ENCODE measurements at regions not wholly inside any gene's neighbourhood (a gene's known extent, or its start where the extent isn't known, plus 50 kb on each side); places are given as distances from the start of the nearest gene placed in this dataset.

DNA sequence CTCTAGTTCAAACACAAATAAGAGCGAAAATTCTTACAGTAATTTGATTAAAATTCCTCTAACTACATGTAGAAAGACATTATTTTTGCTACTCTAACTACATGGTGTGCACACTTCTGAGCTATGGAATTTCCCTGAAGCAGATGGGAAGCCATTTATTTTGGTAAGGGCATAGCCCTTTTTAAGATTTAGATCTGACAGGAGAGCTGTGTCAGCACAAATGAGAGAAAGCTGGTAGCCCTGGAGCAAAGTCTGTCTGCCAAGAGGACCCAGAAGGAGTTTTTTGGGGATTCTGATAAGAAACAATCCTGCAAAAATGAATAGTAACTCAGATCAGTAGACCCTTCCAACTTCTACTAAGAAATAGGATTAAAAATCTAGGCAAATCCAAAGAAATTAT is 595.9 kb upstream of the MEF2C start:
- TF ChIP-seq, protein P1, sequence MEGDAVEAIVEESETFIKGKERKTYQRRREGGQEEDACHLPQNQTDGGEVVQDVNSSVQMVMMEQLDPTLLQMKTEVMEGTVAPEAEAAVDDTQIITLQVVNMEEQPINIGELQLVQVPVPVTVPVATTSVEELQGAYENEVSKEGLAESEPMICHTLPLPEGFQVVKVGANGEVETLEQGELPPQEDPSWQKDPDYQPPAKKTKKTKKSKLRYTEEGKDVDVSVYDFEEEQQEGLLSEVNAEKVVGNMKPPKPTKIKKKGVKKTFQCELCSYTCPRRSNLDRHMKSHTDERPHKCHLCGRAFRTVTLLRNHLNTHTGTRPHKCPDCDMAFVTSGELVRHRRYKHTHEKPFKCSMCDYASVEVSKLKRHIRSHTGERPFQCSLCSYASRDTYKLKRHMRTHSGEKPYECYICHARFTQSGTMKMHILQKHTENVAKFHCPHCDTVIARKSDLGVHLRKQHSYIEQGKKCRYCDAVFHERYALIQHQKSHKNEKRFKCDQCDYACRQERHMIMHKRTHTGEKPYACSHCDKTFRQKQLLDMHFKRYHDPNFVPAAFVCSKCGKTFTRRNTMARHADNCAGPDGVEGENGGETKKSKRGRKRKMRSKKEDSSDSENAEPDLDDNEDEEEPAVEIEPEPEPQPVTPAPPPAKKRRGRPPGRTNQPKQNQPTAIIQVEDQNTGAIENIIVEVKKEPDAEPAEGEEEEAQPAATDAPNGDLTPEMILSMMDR (IDR thresholded peaks at IDR 0.05), result no peak
- no peak for DNase-seq (ENCODE audit: low spot score)

GRCh38 chr5:89473196-89473595 is 590.2 kb upstream of the MEF2C start:
- TF ChIP-seq, protein P1 (IDR thresholded peaks at IDR 0.05), result no peak
- no peak for DNase-seq (ENCODE audit: low spot score)
- Histone ChIP-seq H3K27ac (no peak overlapping the region), H3K4me3 (no peak overlapping the region)

More for the DNA sequence above, 595.9 kb upstream of the MEF2C start:
- Histone ChIP-seq H3K4me3 (no peak overlapping the region), H3K27ac (no peak overlapping the region)

DNA sequence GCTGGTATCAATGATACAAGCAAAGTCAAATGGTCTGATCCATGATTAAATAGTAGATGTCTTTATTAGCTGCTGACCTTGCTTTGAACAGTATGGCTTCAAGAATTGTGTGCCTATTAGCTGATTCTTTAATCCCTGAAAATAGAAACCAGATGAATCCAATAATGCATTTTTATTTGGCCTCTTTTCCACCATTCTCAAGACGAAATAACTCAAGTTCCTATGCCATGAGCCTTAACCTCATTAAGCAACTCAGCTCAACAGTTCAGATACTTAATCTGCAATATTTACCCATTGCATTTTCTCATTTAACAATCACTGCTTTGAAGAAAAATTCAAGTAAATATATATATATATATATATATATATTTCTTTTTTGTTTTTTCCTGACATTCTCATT is 588.6 kb upstream of the MEF2C start:
- no peak for DNase-seq (ENCODE audit: low spot score)
- TF ChIP-seq, protein P1 (IDR thresholded peaks at IDR 0.05), result no peak
- no peak overlapping the region for H3K27ac ChIP-seq
- H3K4me3 ChIP-seq, result no peak overlapping the region

DNA sequence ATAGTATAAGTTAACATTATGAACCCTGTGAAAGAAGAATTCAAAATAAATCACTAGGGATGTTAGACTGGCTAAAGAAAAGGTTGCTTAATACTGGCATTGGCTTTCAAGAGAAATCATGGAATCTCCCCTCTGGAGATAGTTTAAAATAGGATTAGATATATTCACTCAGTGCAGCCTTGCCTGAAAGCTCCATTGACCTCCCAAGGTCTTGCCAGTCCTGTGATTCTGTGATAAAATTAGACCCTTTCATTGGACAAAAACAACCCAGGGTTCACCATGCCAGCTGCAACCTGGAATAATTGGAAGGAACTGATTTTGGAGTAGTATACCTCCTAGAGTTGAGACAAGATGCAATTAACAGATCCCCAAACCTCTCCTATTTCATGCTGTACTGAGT is 588.1 kb upstream of the MEF2C start:
- TF ChIP-seq, protein P1 (IDR thresholded peaks at IDR 0.05), result no peak
- no peak for DNase-seq (ENCODE audit: low spot score)
- Histone ChIP-seq H3K4me3 (no peak overlapping the region), H3K27ac (no peak overlapping the region)

DNA sequence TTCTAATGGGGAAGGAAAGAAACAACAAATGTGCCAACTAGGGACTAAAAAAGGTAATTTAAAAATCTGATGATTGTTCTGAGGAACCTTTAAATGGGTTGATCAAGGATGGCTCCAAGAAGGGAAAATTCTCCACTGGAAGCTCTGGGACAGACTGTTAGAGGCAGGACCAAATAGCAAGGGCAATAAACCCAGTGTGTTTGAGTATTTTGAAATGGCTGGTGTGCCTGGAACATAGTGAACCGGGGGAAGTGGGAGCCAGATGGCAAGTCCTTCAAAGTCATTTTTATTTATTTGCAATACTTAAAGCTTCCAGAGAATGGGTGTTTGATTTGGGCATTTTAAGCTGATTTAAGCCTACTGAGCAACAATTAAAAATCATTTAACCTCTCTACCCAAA is 587.7 kb upstream of the MEF2C start:
- no peak overlapping the region for H3K27ac ChIP-seq
- DNase-seq (ENCODE audit: low spot score), result no peak
- no peak overlapping the region for H3K4me3 ChIP-seq
- TF ChIP-seq, protein P1 (IDR thresholded peaks at IDR 0.05), result no peak

DNA sequence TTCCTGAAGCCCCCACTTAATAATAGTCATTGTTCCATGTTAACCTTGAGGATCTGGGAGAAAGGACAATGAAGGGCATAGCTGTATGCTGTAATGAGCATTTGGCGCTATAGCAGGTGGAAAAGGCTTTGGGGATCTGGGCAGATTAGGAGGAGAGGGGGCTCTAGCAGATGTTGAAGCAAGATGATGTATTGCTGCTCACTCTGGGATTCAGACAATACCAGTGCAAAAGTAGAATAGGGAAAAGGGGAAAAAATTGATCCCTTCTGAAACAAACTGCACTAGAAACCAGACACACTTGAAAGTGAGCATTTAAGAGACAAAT is 575.3 kb upstream of the MEF2C start:
- no peak for DNase-seq (ENCODE audit: low spot score)
- H3K4me3 ChIP-seq, result no peak overlapping the region
- TF ChIP-seq, protein P1 (IDR thresholded peaks at IDR 0.05), result no peak
- peak overlapping the region; percentile 74 to 79 for H3K27ac ChIP-seq

- Histone ChIP-seq H3K27ac (peak overlapping the region; percentile 74 to 79), H3K4me3 (peak overlapping the region; percentile 24)
- peak; percentile 83 for DNase-seq (ENCODE audit: low spot score)
- TF ChIP-seq, protein P1 (IDR thresholded peaks at IDR 0.05), result no peak
Measured at GRCh38 chr5:89457411-89458331, 574.7 kb upstream of the MEF2C start.
